ENCODE measurements at regions not wholly inside any gene's neighbourhood (a gene's known extent, or its start where the extent isn't known, plus 50 kb on each side); places are given as distances from the start of the nearest gene placed in this dataset.
A peak's percentile ranks its signal among the peaks of the same experiment; 100 is the strongest.

GRCh38 chr14:65339866-65340265, 72.7 kb upstream of the FUT8 start:
- intact Hi-C loops (cut with micrococcal nuclease): loop anchor here (5.0 kb wide), 2 partner anchors 38 to 53 kb away; no protein-coding TSS in a partner anchor

GRCh38 chr14:65344011-65344410, 68.5 kb upstream of the FUT8 start:
- CTCF ChIA-PET: interaction anchor here (0.6 to 0.7 kb wide), 2 partner anchors 116 to 583 kb away, joined by 3 read pairs; no protein-coding TSS in a partner anchor
- POLR2A ChIA-PET: interaction anchor here (0.6 to 1.4 kb wide), 3 partner anchors 9 to 68 kb away, joined by 3 to 5 read pairs (median 3); no protein-coding TSS in a partner anchor
- intact Hi-C loops (cut with micrococcal nuclease): no loop called here
- H3K9me3 Mint-ChIP-seq: no peaks in the 10 kb centered on the region
- H3K27me3 Mint-ChIP-seq: no peaks in the 10 kb centered on the region
- H3K4me1 Mint-ChIP-seq (ENCODE audit: low read depth): peaks cover 27% of the 10 kb centered on the region
- DNase-seq (no peak), ATAC-seq (no peak)
- no peak for TF ChIP-seq CTCF (IDR thresholded peaks at IDR 0.05)
- no peak overlapping the region for H3K27ac Mint-ChIP-seq
- H3K36me3 Mint-ChIP-seq (ENCODE audit: low read depth): peaks cover 35% of the 10 kb centered on the region
- H3K4me3 Mint-ChIP-seq: no peak overlapping the region

More at GRCh38 chr14:65339866-65340265, 72.7 kb upstream of the FUT8 start:
- no peaks in the 10 kb centered on the region for H3K27me3 Mint-ChIP-seq
- H3K27ac Mint-ChIP-seq: no peak overlapping the region
- H3K9me3 Mint-ChIP-seq: no peaks in the 10 kb centered on the region
- ATAC-seq (no peak), DNase-seq (no peak)
- POLR2A ChIA-PET: interaction anchor here (0.7 kb wide), 1 partner anchor 40 kb away, joined by 3 read pairs; no protein-coding TSS in a partner anchor
- H3K4me1 Mint-ChIP-seq (ENCODE audit: low read depth): peaks cover 32% of the 10 kb centered on the region
- H3K36me3 Mint-ChIP-seq (ENCODE audit: low read depth): peaks cover 30% of the 10 kb centered on the region
- CTCF ChIA-PET: no interaction called here
- no peak for TF ChIP-seq CTCF (IDR thresholded peaks at IDR 0.05)
- peak overlapping the region; percentile 80 for H3K4me3 Mint-ChIP-seq

GRCh38 chr14:65345266-65345665, 67.3 kb upstream of the FUT8 start:
- ATAC-seq: no peak
- peaks cover 23% of the 10 kb centered on the region for H3K4me1 Mint-ChIP-seq (ENCODE audit: low read depth)
- no peak for TF ChIP-seq CTCF (IDR thresholded peaks at IDR 0.05)
- ChIA-PET CTCF (interaction anchor here (1.2 kb wide), 1 partner anchor 13 kb away, joined by 4 read pairs; no protein-coding TSS in a partner anchor), POLR2A (no interaction called here)
- no peaks in the 10 kb centered on the region for H3K27me3 Mint-ChIP-seq
- intact Hi-C loops (cut with micrococcal nuclease): no loop called here
- no peak overlapping the region for H3K27ac Mint-ChIP-seq
- H3K36me3 Mint-ChIP-seq (ENCODE audit: low read depth): peaks cover 34% of the 10 kb centered on the region
- no peak overlapping the region for H3K4me3 Mint-ChIP-seq
- DNase-seq: no peak
- no peaks in the 10 kb centered on the region for H3K9me3 Mint-ChIP-seq

GRCh38 chr14:65346474-65346873, 66.1 kb upstream of the FUT8 start:
- POLR2A ChIA-PET: no interaction called here
- ATAC-seq (no peak), DNase-seq (no peak)
- H3K27ac Mint-ChIP-seq: no peak overlapping the region
- H3K4me3 Mint-ChIP-seq: no peak overlapping the region
- CTCF ChIA-PET: no interaction called here
- H3K9me3 Mint-ChIP-seq: no peaks in the 10 kb centered on the region
- TF ChIP-seq CTCF (IDR thresholded peaks at IDR 0.05): no peak
- intact Hi-C loops (cut with micrococcal nuclease): no loop called here
- H3K27me3 Mint-ChIP-seq: no peaks in the 10 kb centered on the region
- H3K36me3 Mint-ChIP-seq (ENCODE audit: low read depth): peaks cover 33% of the 10 kb centered on the region
- peaks cover 21% of the 10 kb centered on the region for H3K4me1 Mint-ChIP-seq (ENCODE audit: low read depth)

GRCh38 chr14:65346895-65347294, 65.6 kb upstream of the FUT8 start:
- CTCF ChIA-PET: no interaction called here
- H3K4me3 Mint-ChIP-seq: no peak overlapping the region
- DNase-seq (no peak), ATAC-seq (no peak)
- no peak for TF ChIP-seq CTCF (IDR thresholded peaks at IDR 0.05)
- H3K27me3 Mint-ChIP-seq: no peaks in the 10 kb centered on the region
- H3K9me3 Mint-ChIP-seq: no peaks in the 10 kb centered on the region
- peaks cover 36% of the 10 kb centered on the region for H3K36me3 Mint-ChIP-seq (ENCODE audit: low read depth)
- intact Hi-C loops (cut with micrococcal nuclease): no loop called here
- H3K4me1 Mint-ChIP-seq (ENCODE audit: low read depth): peaks cover 20% of the 10 kb centered on the region
- no peak overlapping the region for H3K27ac Mint-ChIP-seq
- POLR2A ChIA-PET: interaction anchor here (2.0 kb wide), 1 partner anchor 15 kb away, joined by 5 read pairs; no protein-coding TSS in a partner anchor
